ENCODE measurements at regions not wholly inside any gene's neighbourhood (a gene's known extent, or its start where the extent isn't known, plus 50 kb on each side); places are given as distances from the start of the nearest gene placed in this dataset.

DNA sequence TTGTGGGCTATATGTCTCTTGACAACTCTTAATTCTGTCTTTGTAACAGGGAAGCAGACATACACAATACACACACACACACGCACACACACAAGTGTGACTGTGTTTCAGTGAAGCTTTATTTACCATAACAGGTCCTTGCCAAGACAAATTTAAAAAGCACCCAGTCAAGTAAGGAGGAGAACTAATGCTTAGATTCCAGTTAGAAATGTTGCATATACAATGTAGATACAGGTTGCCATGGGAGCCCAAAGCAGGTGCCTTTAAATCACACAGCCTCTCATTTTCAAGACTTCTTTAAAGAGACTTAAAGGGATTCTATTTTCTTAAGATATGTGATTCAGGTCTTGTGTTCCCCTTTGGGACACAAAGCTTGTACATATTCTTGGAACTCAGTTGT lies 1551.9 kb downstream of the EFNB2 start:
- ATAC-seq, result no peak
- no peak for TF ChIP-seq POLR2AphosphoS5 (IDR thresholded peaks at IDR 0.05)
- no peaks in the 10 kb centered on the region for H3K27me3 ChIP-seq
- H3K4me1 ChIP-seq, result peaks cover 0 to 9% (median 3%) of the 10 kb centered on the region in 3 donors
- H3K36me3 ChIP-seq, result no peaks in the 10 kb centered on the region
- 15 to 43% methylated on average over 1 of the region's 1 CpG for WGBS, 2 donors (ENCODE audit: low coverage in 1 of 2)
- no peaks in the 10 kb centered on the region for H3K9me3 ChIP-seq
- no peak overlapping the region for H3K27ac ChIP-seq
- no peak overlapping the region for H3K4me3 ChIP-seq

DNA sequence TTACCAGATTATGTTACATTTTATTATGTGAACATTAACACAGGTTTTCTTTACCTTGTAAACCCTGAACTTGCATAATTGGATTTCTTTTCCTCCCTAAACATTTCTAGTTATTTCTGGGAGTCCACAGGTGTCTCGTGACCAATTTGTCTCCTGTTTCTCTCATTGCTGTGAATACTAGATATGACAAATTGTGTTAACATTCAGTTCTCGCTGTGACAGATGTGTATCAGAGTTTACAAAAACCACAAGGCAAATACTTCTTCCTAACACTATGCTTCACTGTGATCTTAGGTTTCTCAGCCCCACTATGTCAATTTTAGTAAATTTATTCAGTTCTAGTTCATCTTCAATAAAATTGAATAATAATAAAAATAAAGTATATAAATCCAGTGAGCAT lies 1554.9 kb downstream of the EFNB2 start:
- Histone ChIP-seq H3K27ac (no peak overlapping the region), H3K9me3 (no peaks in the 10 kb centered on the region), H3K4me3 (no peak overlapping the region), H3K36me3 (no peaks in the 10 kb centered on the region), H3K27me3 (no peaks in the 10 kb centered on the region), H3K4me1 (peaks cover 0 to 9% (median 3%) of the 10 kb centered on the region in 3 donors)
- WGBS, 2 donors (ENCODE audit: low coverage in 1 of 2), result 66 to 83% methylated on average over 2 of the region's 2 CpGs
- no peak for ATAC-seq
- TF ChIP-seq, protein P1, sequence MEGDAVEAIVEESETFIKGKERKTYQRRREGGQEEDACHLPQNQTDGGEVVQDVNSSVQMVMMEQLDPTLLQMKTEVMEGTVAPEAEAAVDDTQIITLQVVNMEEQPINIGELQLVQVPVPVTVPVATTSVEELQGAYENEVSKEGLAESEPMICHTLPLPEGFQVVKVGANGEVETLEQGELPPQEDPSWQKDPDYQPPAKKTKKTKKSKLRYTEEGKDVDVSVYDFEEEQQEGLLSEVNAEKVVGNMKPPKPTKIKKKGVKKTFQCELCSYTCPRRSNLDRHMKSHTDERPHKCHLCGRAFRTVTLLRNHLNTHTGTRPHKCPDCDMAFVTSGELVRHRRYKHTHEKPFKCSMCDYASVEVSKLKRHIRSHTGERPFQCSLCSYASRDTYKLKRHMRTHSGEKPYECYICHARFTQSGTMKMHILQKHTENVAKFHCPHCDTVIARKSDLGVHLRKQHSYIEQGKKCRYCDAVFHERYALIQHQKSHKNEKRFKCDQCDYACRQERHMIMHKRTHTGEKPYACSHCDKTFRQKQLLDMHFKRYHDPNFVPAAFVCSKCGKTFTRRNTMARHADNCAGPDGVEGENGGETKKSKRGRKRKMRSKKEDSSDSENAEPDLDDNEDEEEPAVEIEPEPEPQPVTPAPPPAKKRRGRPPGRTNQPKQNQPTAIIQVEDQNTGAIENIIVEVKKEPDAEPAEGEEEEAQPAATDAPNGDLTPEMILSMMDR (IDR thresholded peaks at IDR 0.05), result no peak
- TF ChIP-seq POLR2A (IDR thresholded peaks at IDR 0.05) (no peak), EP300 (IDR thresholded peaks at IDR 0.05) (no peak), POLR2AphosphoS5 (IDR thresholded peaks at IDR 0.05) (no peak)

DNA sequence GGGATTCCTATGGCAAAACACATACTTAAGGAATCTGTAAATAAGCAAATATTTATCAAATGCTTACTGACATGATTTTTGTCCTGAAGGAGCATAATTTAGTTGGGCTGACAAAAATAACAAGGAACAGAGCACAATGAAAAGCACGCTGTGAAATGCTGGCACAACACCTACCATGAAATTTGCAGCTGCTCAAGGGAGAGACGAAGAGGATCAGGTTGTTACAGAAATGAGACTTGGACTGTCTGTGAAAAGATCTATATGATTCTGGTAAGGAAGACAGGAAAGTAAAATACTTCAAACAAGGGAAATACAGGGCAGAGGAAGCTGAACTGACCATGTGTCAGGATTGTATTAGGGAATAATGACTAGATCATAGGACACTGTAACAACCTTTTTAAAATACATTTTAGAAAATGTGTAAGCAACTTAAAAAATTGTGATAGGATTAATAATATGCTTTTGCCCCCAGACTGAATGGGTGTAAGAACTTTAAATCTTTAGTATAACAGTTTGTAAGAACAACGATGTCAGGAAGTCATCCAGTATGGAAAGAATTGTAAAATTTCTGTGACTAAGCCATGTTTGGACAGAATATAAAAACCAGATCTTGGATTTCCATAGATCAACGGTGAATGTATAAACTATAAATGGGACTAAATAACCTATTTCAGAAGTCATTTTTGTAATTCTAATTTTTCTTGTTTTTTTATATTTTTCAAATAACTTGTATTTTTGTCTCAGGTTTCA lies 1556.0 kb downstream of the EFNB2 start:
- TF ChIP-seq POLR2AphosphoS5 (IDR thresholded peaks at IDR 0.05), result no peak
- Histone ChIP-seq H3K4me3 (no peak overlapping the region), H3K27ac (no peak overlapping the region), H3K9me3 (no peaks in the 10 kb centered on the region), H3K36me3 (no peaks in the 10 kb centered on the region), H3K4me1 (peaks cover 0 to 9% (median 3%) of the 10 kb centered on the region in 3 donors), H3K27me3 (no peaks in the 10 kb centered on the region)
- WGBS, 2 donors (ENCODE audit: low coverage in 1 of 2), result 35 to 37% methylated on average over 4 of the region's 4 CpGs
- no peak for ATAC-seq

DNA sequence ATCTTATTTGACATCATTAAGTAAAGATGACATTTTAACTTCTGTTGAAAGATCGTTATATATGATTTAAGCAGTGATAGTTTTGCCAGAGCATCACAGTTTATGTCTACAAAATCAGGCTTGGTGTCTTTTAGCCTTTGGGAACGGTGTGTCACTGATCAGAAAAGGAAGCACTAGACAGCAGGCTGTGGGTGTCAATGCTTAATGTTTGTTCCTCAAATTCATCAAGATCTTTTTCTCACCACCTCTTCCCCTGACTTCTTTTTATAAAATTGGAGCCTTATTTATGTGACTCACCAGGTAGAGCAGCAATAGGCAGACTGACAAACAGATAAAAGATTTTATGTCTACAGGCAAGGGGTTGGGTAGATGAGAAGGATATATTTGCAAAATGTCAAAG lies 1558.5 kb downstream of the EFNB2 start:
- no peaks in the 10 kb centered on the region for H3K9me3 ChIP-seq
- 80 to 81% methylated on average over 1 to 2 of the region's 2 CpGs for WGBS, 2 donors (ENCODE audit: low coverage in 1 of 2)
- H3K36me3 ChIP-seq, result no peaks in the 10 kb centered on the region
- no peak overlapping the region for H3K4me3 ChIP-seq
- no peaks in the 10 kb centered on the region for H3K27me3 ChIP-seq
- no peak for ATAC-seq
- no peak overlapping the region for H3K27ac ChIP-seq
- H3K4me1 ChIP-seq, result no peaks in the 10 kb centered on the region
- TF ChIP-seq, protein P1 (IDR thresholded peaks at IDR 0.05), result no peak
- TF ChIP-seq POLR2AphosphoS5 (IDR thresholded peaks at IDR 0.05) (no peak), POLR2A (IDR thresholded peaks at IDR 0.05) (no peak), EP300 (IDR thresholded peaks at IDR 0.05) (no peak)

DNA sequence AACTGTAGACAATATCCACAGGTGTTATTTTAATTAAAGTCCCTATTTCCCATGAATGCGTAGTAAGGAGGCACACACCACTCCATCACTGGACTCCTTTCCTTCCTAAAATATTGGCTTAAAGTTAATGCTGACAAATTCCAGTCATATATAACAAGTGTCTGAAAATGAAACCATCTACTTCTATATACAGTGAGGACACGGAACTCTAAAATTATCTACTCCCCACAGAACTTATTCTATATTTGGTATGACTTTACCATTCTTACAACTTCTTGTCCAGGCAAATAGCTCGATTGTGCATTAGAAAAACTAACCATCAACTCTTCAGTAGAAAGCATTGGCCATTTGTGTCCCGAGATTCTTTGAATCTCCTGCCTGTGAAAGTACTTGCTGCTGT lies 1560.2 kb downstream of the EFNB2 start:
- 56 to 75% methylated on average over 3 to 4 of the region's 4 CpGs for WGBS, 2 donors (ENCODE audit: low coverage in 1 of 2)
- Histone ChIP-seq H3K9me3 (no peaks in the 10 kb centered on the region), H3K27me3 (no peaks in the 10 kb centered on the region)

DNA sequence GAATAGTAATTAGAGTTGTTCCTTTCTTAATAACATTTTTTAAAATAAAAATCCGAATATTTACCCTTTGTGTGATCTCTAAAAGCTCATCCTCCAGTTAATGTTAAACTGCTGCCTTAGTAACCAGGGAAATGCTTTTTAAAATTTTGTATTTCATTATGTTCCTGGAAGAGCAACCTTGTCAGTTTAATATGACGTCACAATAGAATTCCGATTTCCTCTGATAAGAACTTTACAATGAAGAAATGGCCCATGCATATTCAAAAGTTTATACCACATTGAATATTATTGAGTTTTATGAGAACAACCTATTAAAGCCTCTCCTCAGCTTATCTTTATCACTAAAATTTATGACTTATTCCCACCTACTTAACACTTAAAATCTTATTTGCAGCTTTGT lies 1566.6 kb downstream of the EFNB2 start:
- WGBS, 2 donors (ENCODE audit: low coverage in 1 of 2), result 94 to 98% methylated on average over 3 of the region's 3 CpGs
- Histone ChIP-seq H3K36me3 (no peaks in the 10 kb centered on the region), H3K4me3 (no peak overlapping the region), H3K4me1 (no peaks in the 10 kb centered on the region), H3K9me3 (no peaks in the 10 kb centered on the region), H3K27ac (no peak overlapping the region), H3K27me3 (no peaks in the 10 kb centered on the region)
- no peak for ATAC-seq
- TF ChIP-seq, protein P1 (IDR thresholded peaks at IDR 0.05), result no peak
- TF ChIP-seq POLR2A (IDR thresholded peaks at IDR 0.05) (no peak), POLR2AphosphoS5 (IDR thresholded peaks at IDR 0.05) (no peak), EP300 (IDR thresholded peaks at IDR 0.05) (no peak)

More for the DNA sequence above, 1560.2 kb downstream of the EFNB2 start:
- Histone ChIP-seq H3K27ac (no peak overlapping the region), H3K4me1 (no peaks in the 10 kb centered on the region), H3K4me3 (no peak overlapping the region), H3K36me3 (no peaks in the 10 kb centered on the region)
- TF ChIP-seq, protein P1 (IDR thresholded peaks at IDR 0.05), result no peak
- no peak for TF ChIP-seq EP300 (IDR thresholded peaks at IDR 0.05)
- TF ChIP-seq POLR2AphosphoS5 (IDR thresholded peaks at IDR 0.05), result no peak
- no peak for TF ChIP-seq POLR2A (IDR thresholded peaks at IDR 0.05)
- ATAC-seq, result no peak

Measured in gastroesophageal sphincter (tissue), 4 donors.